ENCODE measurements at regions not wholly inside any gene's neighbourhood (a gene's known extent, or its start where the extent isn't known, plus 50 kb on each side); places are given as distances from the start of the nearest gene placed in this dataset.

DNA sequence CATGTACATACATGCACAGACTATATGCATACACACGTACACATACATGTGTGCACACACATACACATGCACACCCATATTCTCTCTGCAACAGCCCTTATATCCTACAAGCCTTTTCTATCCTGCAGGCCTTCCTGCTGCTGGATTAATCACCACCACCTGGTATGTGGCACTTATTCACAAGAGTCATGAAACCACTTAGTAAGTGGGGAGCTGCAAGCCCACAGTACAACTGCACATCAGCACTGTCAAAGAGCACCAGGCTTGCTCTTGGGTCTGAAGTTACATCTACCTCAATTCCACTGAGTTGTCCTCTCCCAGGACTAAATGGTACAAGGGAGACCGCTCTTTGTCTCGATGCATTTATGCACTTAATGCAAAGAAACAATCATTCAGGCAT is 233.2 kb downstream of the KLF13 start:
- no peak overlapping the region for H3K4me3 ChIP-seq (ENCODE audit: control extremely low read depth in 1 of 5, extremely low read depth in 1 of 5, insufficient read depth in 1 of 5, low read depth in 2 of 5, low read length in 4 of 5)
- WGBS (ENCODE audit: insufficient coverage): 91% methylated on average over 3 of the region's 3 CpGs

DNA sequence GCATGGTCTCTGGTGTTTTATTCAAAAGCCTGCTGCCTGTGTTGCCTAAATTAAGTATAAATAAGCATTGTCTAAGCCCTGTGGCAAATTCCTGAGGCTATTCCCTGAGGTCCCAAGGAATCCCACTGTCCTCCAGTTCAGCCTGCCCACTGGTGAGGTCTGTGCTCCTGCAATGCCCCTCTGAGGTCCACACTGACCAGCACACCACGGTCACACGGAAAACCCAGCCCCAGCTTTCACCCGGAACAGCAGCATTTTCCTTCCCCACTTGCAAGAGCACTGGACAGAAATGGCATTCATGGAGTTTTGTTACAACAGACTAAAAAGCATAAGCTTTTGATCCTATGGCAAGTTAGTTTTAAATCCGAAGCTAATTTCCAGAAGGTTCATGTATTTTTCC is 234.0 kb downstream of the KLF13 start:
- CTCF ChIA-PET: no interaction called here
- no peak for TF ChIP-seq EZH2 (IDR thresholded peaks at IDR 0.05; ENCODE audit: borderline replicate concordance, insufficient read depth, low read depth, low read length, poor library complexity, severe bottlenecking)
- TF ChIP-seq, protein P1, sequence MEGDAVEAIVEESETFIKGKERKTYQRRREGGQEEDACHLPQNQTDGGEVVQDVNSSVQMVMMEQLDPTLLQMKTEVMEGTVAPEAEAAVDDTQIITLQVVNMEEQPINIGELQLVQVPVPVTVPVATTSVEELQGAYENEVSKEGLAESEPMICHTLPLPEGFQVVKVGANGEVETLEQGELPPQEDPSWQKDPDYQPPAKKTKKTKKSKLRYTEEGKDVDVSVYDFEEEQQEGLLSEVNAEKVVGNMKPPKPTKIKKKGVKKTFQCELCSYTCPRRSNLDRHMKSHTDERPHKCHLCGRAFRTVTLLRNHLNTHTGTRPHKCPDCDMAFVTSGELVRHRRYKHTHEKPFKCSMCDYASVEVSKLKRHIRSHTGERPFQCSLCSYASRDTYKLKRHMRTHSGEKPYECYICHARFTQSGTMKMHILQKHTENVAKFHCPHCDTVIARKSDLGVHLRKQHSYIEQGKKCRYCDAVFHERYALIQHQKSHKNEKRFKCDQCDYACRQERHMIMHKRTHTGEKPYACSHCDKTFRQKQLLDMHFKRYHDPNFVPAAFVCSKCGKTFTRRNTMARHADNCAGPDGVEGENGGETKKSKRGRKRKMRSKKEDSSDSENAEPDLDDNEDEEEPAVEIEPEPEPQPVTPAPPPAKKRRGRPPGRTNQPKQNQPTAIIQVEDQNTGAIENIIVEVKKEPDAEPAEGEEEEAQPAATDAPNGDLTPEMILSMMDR (IDR thresholded peaks at IDR 0.05): no peak
- WGBS (ENCODE audit: insufficient coverage): 82% methylated on average over 4 of the region's 4 CpGs
- H3K9ac ChIP-seq (ENCODE audit: low read length): no peak overlapping the region
- DNase-seq: no peak
- H3K79me2 ChIP-seq (ENCODE audit: control insufficient read depth, insufficient read depth, low read length): no peaks in the 10 kb centered on the region
- H3K27ac ChIP-seq (ENCODE audit: low read length in 2 of 2): no peak overlapping the region
- ATAC-seq (ENCODE audit: low read depth): no peak
- no peak overlapping the region for H3K4me2 ChIP-seq (replicated peaks; ENCODE audit: low read depth, low read length, poor library complexity, severe bottlenecking)
- no peak overlapping the region for H3K4me3 ChIP-seq (ENCODE audit: control extremely low read depth in 1 of 5, extremely low read depth in 1 of 5, insufficient read depth in 1 of 5, low read depth in 2 of 5, low read length in 4 of 5)
- POLR2A ChIA-PET: no interaction called here
- intact Hi-C loops (cut with micrococcal nuclease): no loop called here
- H4K20me1 ChIP-seq (ENCODE audit: control insufficient read depth, insufficient read depth, low read length, poor library complexity, severe bottlenecking): no peaks in the 10 kb centered on the region
- peaks cover 0 to 2% (median 0%) of the 10 kb centered on the region in 4 experiments for H3K27me3 ChIP-seq (replicated peaks in 1 of 4; ENCODE audit: control extremely low read depth in 1 of 4, control insufficient read depth in 3 of 4, insufficient read depth in 4 of 4, low read length in 3 of 4)
- Mint-ChIP-seq H3K27me3 (peaks cover 5% of the 10 kb centered on the region), H3K9me3 (ENCODE audit: insufficient read depth) (no peaks in the 10 kb centered on the region), H3K4me1 (no peaks in the 10 kb centered on the region), H3K4me3 (no peak overlapping the region), H3K27ac (no peak overlapping the region)
- no peaks in the 10 kb centered on the region for H3K36me3 ChIP-seq (replicated peaks in 1 of 2; ENCODE audit: control extremely low read depth in 1 of 2, control insufficient read depth in 1 of 2, extremely low read depth in 1 of 2, insufficient read depth in 2 of 2, low read length in 1 of 2)
- peaks cover 0 to 3% (median 0%) of the 10 kb centered on the region in 3 donors for H3K9me3 ChIP-seq (ENCODE audit: control extremely low read depth in 1 of 3, control insufficient read depth in 2 of 3, insufficient read depth in 1 of 3, low read length in 2 of 3)
- H3K4me1 ChIP-seq (ENCODE audit: control insufficient read depth in 2 of 2, insufficient read depth in 2 of 2, low read length in 2 of 2): no peaks in the 10 kb centered on the region
- H2AFZ ChIP-seq (ENCODE audit: insufficient read depth, low read depth, low read length, poor library complexity, severe bottlenecking): no peak overlapping the region

More for the DNA sequence above, 233.2 kb downstream of the KLF13 start:
- Mint-ChIP-seq H3K27ac (no peak overlapping the region), H3K9me3 (ENCODE audit: insufficient read depth) (no peaks in the 10 kb centered on the region), H3K4me1 (no peaks in the 10 kb centered on the region), H3K4me3 (no peak overlapping the region), H3K27me3 (peaks cover 5% of the 10 kb centered on the region)
- ChIA-PET POLR2A (no interaction called here), CTCF (no interaction called here)
- TF ChIP-seq, protein P1 (IDR thresholded peaks at IDR 0.05): no peak
- TF ChIP-seq EZH2 (IDR thresholded peaks at IDR 0.05; ENCODE audit: borderline replicate concordance, insufficient read depth, low read depth, low read length, poor library complexity, severe bottlenecking): no peak
- intact Hi-C loops (cut with micrococcal nuclease): no loop called here
- Histone ChIP-seq H3K9me3 (ENCODE audit: control extremely low read depth in 1 of 3, control insufficient read depth in 2 of 3, insufficient read depth in 1 of 3, low read length in 2 of 3) (peaks cover 0 to 3% (median 0%) of the 10 kb centered on the region in 3 donors), H3K27me3 (replicated peaks in 1 of 4; ENCODE audit: control extremely low read depth in 1 of 4, control insufficient read depth in 3 of 4, insufficient read depth in 4 of 4, low read length in 3 of 4) (peaks cover 0 to 2% (median 0%) of the 10 kb centered on the region in 4 experiments), H3K4me1 (ENCODE audit: control insufficient read depth in 2 of 2, insufficient read depth in 2 of 2, low read length in 2 of 2) (no peaks in the 10 kb centered on the region), H4K20me1 (ENCODE audit: control insufficient read depth, insufficient read depth, low read length, poor library complexity, severe bottlenecking) (no peaks in the 10 kb centered on the region), H3K9ac (ENCODE audit: low read length) (no peak overlapping the region), H2AFZ (ENCODE audit: insufficient read depth, low read depth, low read length, poor library complexity, severe bottlenecking) (no peak overlapping the region), H3K36me3 (replicated peaks in 1 of 2; ENCODE audit: control extremely low read depth in 1 of 2, control insufficient read depth in 1 of 2, extremely low read depth in 1 of 2, insufficient read depth in 2 of 2, low read length in 1 of 2) (no peaks in the 10 kb centered on the region), H3K27ac (ENCODE audit: low read length in 2 of 2) (no peak overlapping the region), H3K79me2 (ENCODE audit: control insufficient read depth, insufficient read depth, low read length) (no peaks in the 10 kb centered on the region), H3K4me2 (replicated peaks; ENCODE audit: low read depth, low read length, poor library complexity, severe bottlenecking) (no peak overlapping the region)
- ATAC-seq (ENCODE audit: low read depth): no peak
- DNase-seq: no peak

Data from B cell (primary cell).